ENCODE measurements at regions not wholly inside any gene's neighbourhood (a gene's known extent, or its start where the extent isn't known, plus 50 kb on each side); places are given as distances from the start of the nearest gene placed in this dataset.

- Histone ChIP-seq H3K4me3 (no peak overlapping the region), H3K79me2 (no peaks in the 10 kb centered on the region), H3K36me3 (replicated peaks; ENCODE audit: insufficient read depth, low read depth) (no peaks in the 10 kb centered on the region), H2AFZ (no peak overlapping the region), H3K27me3 (no peaks in the 10 kb centered on the region), H3K9me2 (replicated peaks; ENCODE audit: insufficient read depth) (no peaks in the 10 kb centered on the region), H3K4me2 (no peak overlapping the region), H3K9me3 (ENCODE audit: low read depth) (no peaks in the 10 kb centered on the region), H4K20me1 (ENCODE audit: insufficient read depth, poor library complexity, severe bottlenecking) (no peaks in the 10 kb centered on the region), H3K27ac (no peak overlapping the region), H3K4me1 (ENCODE audit: insufficient read depth) (no peaks in the 10 kb centered on the region)
- WGBS (ENCODE audit: low lambda C conversion rate, missing lambda C conversion rate): 89% methylated on average over 6 of the region's 6 CpGs
- no peak for DNase-seq (ENCODE audit: low spot score)
- no peak for TF ChIP-seq EZH2phosphoT487 (IDR thresholded peaks at IDR 0.05; ENCODE audit: low read depth, severe bottlenecking, unreplicated experiment)
- TF ChIP-seq CTCF (IDR thresholded peaks at IDR 0.05; ENCODE audit: poor library complexity): no peak
- no peak for TF ChIP-seq EZH2 (IDR thresholded peaks at IDR 0.05; ENCODE audit: borderline replicate concordance)
Observed at GRCh38 chr2:83873110-83873509, 586.0 kb downstream of the SUCLG1 start.

- TF ChIP-seq EZH2phosphoT487 (IDR thresholded peaks at IDR 0.05; ENCODE audit: low read depth, severe bottlenecking, unreplicated experiment) (no peak), EZH2 (IDR thresholded peaks at IDR 0.05; ENCODE audit: borderline replicate concordance) (no peak), CTCF (IDR thresholded peaks at IDR 0.05; ENCODE audit: poor library complexity) (no peak)
- no peak for DNase-seq (ENCODE audit: low spot score)
- Histone ChIP-seq H3K9me2 (replicated peaks; ENCODE audit: insufficient read depth) (no peaks in the 10 kb centered on the region), H2AFZ (no peak overlapping the region), H3K27me3 (no peaks in the 10 kb centered on the region), H3K4me2 (no peak overlapping the region), H3K4me1 (ENCODE audit: insufficient read depth) (no peaks in the 10 kb centered on the region), H4K20me1 (ENCODE audit: insufficient read depth, poor library complexity, severe bottlenecking) (no peaks in the 10 kb centered on the region), H3K4me3 (no peak overlapping the region), H3K9me3 (ENCODE audit: low read depth) (no peaks in the 10 kb centered on the region), H3K79me2 (no peaks in the 10 kb centered on the region), H3K27ac (no peak overlapping the region), H3K36me3 (replicated peaks; ENCODE audit: insufficient read depth, low read depth) (no peaks in the 10 kb centered on the region)
- 92% methylated on average over 3 of the region's 3 CpGs for WGBS (ENCODE audit: low lambda C conversion rate, missing lambda C conversion rate)
Observed at GRCh38 chr2:83866211-83866610, 592.9 kb downstream of the SUCLG1 start.

GRCh38 chr2:83862600-83862999 is 596.5 kb downstream of the SUCLG1 start:
- no peak for DNase-seq (ENCODE audit: low spot score)
- no peaks in the 10 kb centered on the region for H4K20me1 ChIP-seq (ENCODE audit: insufficient read depth, poor library complexity, severe bottlenecking)
- WGBS (ENCODE audit: low lambda C conversion rate, missing lambda C conversion rate): 80% methylated on average over 2 of the region's 2 CpGs

More at GRCh38 chr2:83862600-83862999, 596.5 kb downstream of the SUCLG1 start:
- H3K9me2 ChIP-seq (replicated peaks; ENCODE audit: insufficient read depth): no peaks in the 10 kb centered on the region
- no peaks in the 10 kb centered on the region for H3K9me3 ChIP-seq (ENCODE audit: low read depth)
- H3K4me2 ChIP-seq: no peak overlapping the region
- no peak overlapping the region for H2AFZ ChIP-seq
- H3K4me1 ChIP-seq (ENCODE audit: insufficient read depth): no peaks in the 10 kb centered on the region
- H3K36me3 ChIP-seq (replicated peaks; ENCODE audit: insufficient read depth, low read depth): no peaks in the 10 kb centered on the region
- H3K27me3 ChIP-seq: no peaks in the 10 kb centered on the region
- no peaks in the 10 kb centered on the region for H3K79me2 ChIP-seq
- H3K4me3 ChIP-seq: no peak overlapping the region
- no peak overlapping the region for H3K27ac ChIP-seq
- TF ChIP-seq CTCF (IDR thresholded peaks at IDR 0.05; ENCODE audit: poor library complexity) (no peak), EZH2phosphoT487 (IDR thresholded peaks at IDR 0.05; ENCODE audit: low read depth, severe bottlenecking, unreplicated experiment) (no peak), EZH2 (IDR thresholded peaks at IDR 0.05; ENCODE audit: borderline replicate concordance) (no peak)
